AG09319 (cell line): ENCODE measurements at regions not wholly inside any gene's neighbourhood (a gene's known extent, or its start where the extent isn't known, plus 50 kb on each side); places are given as distances from the start of the nearest gene placed in this dataset.
"Not testable (repeated sequence)": the region's sequence is repeated elsewhere in the genome, so short reads cannot be mapped to it uniquely, and the experiment has no call there.

ENCODE experiments used
- DNase-seq: peaks from one replicate; pipeline ENCODE4 v3.0.0-alpha.2; 2010; ENCODE audit warnings: low read depth; ENCODE audit errors: extremely low read depth
- CTCF ChIP-seq: IDR thresholded peaks from 2 replicates; pipeline ENCODE4 v1.5.1; 2011; ENCODE audit warnings: low read depth, mild to moderate bottlenecking, inconsistent platforms, low read length, moderate library complexity

GRCh38 chr13:44833139-44833538 lies 156.1 kb downstream of the NUFIP1 start:
- no peak for TF ChIP-seq CTCF
- no peak for DNase-seq

GRCh38 chr13:44826591-44827350 lies 162.5 kb downstream of the NUFIP1 start:
- TF ChIP-seq CTCF: no peak

GRCh38 chr13:44825953-44826352 lies 163.3 kb downstream of the NUFIP1 start:
- TF ChIP-seq CTCF: no peak
- DNase-seq: no peak

More at GRCh38 chr13:44826591-44827350, 162.5 kb downstream of the NUFIP1 start:
- DNase-seq: no peak

GRCh38 chr13:44823555-44823954 lies 165.7 kb downstream of the NUFIP1 start:
- not testable (repeated sequence) for DNase-seq

- no peak for TF ChIP-seq CTCF
- no peak for DNase-seq
Observed at GRCh38 chr13:44822291-44822690, 167.0 kb downstream of the NUFIP1 start.

- TF ChIP-seq CTCF: no peak
- no peak for DNase-seq
Observed at GRCh38 chr13:44819772-44820171, 169.5 kb downstream of the NUFIP1 start.

GRCh38 chr13:44819245-44819644 lies 170.0 kb downstream of the NUFIP1 start:
- TF ChIP-seq CTCF: no peak
- DNase-seq: no peak

- no peak for DNase-seq
- no peak; the same call in 1 of the 2 replicates for TF ChIP-seq CTCF
Observed at GRCh38 chr13:44818428-44818827, 170.8 kb downstream of the NUFIP1 start.
